ENCODE measurements at regions not wholly inside any gene's neighbourhood (a gene's known extent, or its start where the extent isn't known, plus 50 kb on each side); places are given as distances from the start of the nearest gene placed in this dataset.

GRCh38 chr21:32916522-32917099 is 109.1 kb upstream of the OLIG2 start:
- TF ChIP-seq CTCF (conservative IDR thresholded peaks at IDR 0.05 in 1 of 2, IDR thresholded peaks at IDR 0.05 in 1 of 2; ENCODE audit: low read depth in 1 of 2, low read length in 2 of 2) (peak; percentile 18 to 30), EZH2 (IDR thresholded peaks at IDR 0.05; ENCODE audit: low read length, missing control alignments) (no peak)
